ENCODE measurements at regions not wholly inside any gene's neighbourhood (a gene's known extent, or its start where the extent isn't known, plus 50 kb on each side); places are given as distances from the start of the nearest gene placed in this dataset.

- ChIA-PET CTCF (no interaction called here), POLR2A (no interaction called here)
- no peaks in the 10 kb centered on the region for H3K9me3 ChIP-seq (ENCODE audit: control insufficient read depth in 1 of 2, insufficient read depth in 1 of 2, low read length in 2 of 2)
- Mint-ChIP-seq H3K4me1 (ENCODE audit: low read depth) (peaks cover 20% of the 10 kb centered on the region), H3K4me3 (no peak overlapping the region), H3K9me3 (no peaks in the 10 kb centered on the region), H3K36me3 (ENCODE audit: low read depth) (no peaks in the 10 kb centered on the region), H3K27ac (no peak overlapping the region), H3K27me3 (no peaks in the 10 kb centered on the region)
- H3K27me3 ChIP-seq (ENCODE audit: control insufficient read depth in 1 of 2, insufficient read depth in 2 of 2, low read length in 2 of 2), result no peaks in the 10 kb centered on the region
- no peaks in the 10 kb centered on the region for H3K4me1 ChIP-seq (ENCODE audit: insufficient read depth, low read length)
- no peak overlapping the region for H3K4me3 ChIP-seq (ENCODE audit: low read length)
- intact Hi-C loops (cut with DNase I, micrococcal nuclease), result no loop called here
- TF ChIP-seq CTCF (IDR thresholded peaks at IDR 0.05), result no peak
- ATAC-seq (ENCODE audit: poor library complexity) (no peak), DNase-seq (no peak)
- H3K36me3 ChIP-seq (ENCODE audit: insufficient read depth, low read length), result no peaks in the 10 kb centered on the region
- no peak overlapping the region for H3K27ac ChIP-seq (ENCODE audit: low read depth in 1 of 2, low read length in 2 of 2)
Observed at GRCh38 chr5:67549947-67550346, 353.3 kb upstream of the CD180 start.

DNA sequence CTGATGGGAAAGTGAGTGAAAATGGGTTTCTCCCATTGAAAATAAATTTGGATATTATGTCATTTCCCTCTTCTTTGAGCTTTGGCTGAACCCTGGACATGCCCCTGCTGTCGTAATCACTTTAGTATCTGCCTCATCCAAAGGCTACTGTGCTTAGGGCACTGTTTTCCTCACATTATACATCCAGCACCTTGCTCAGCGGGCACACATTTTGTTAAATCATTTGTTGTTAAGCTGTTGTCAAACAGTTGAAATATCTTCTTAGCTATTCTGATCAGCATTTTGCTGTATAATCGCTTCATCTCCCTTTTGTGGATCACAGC is 352.7 kb upstream of the CD180 start:
- H3K27ac Mint-ChIP-seq, result no peak overlapping the region
- H3K36me3 Mint-ChIP-seq (ENCODE audit: low read depth), result no peaks in the 10 kb centered on the region
- POLR2A ChIA-PET, result no interaction called here

DNA sequence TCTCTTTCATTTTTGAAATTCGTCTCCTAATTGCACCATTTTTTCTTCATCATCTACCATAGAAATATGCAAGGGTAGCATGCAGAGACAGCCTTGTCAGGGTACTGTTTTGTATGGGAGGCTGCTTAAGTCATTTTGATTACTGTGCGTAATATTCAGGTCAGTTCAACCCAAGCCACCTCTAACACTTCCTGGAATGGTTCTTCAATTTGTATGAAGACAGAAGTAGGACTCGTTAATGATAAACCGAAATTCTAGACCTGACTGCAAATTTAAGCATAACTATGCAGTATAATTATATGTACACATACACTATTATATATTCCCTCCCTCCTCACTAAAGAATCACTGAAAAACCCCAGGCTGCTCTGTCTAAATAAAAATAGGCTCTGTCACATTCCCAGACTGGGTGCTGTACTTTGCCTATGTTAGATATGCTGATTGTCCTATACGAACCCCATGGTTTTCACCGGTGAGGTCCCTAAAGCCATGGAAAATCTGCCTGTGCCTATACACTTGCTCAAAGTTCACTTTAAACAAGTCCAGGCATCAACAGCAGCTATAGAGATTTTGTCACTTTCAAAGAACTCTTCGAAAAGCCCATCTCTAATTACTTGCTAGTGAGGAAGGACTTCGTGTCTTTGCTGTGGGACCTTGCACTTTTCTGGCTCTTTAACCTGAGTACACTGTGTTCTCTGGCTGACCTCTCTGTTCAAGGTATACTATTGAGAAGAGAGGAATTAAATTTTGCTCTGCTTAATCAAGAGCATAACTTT is 352.1 kb upstream of the CD180 start:
- Histone ChIP-seq H3K9me3 (ENCODE audit: control insufficient read depth in 1 of 2, insufficient read depth in 1 of 2, low read length in 2 of 2) (no peaks in the 10 kb centered on the region), H3K36me3 (ENCODE audit: insufficient read depth, low read length) (no peaks in the 10 kb centered on the region), H3K27me3 (ENCODE audit: control insufficient read depth in 1 of 2, insufficient read depth in 2 of 2, low read length in 2 of 2) (no peaks in the 10 kb centered on the region), H3K27ac (ENCODE audit: low read depth in 1 of 2, low read length in 2 of 2) (no peak overlapping the region), H3K4me3 (ENCODE audit: low read length) (no peak overlapping the region), H3K4me1 (ENCODE audit: insufficient read depth, low read length) (no peaks in the 10 kb centered on the region)
- Mint-ChIP-seq H3K9me3 (no peaks in the 10 kb centered on the region), H3K27ac (no peak overlapping the region), H3K36me3 (ENCODE audit: low read depth) (no peaks in the 10 kb centered on the region), H3K27me3 (no peaks in the 10 kb centered on the region), H3K4me3 (no peak overlapping the region), H3K4me1 (ENCODE audit: low read depth) (peaks cover 20% of the 10 kb centered on the region)
- intact Hi-C loops (cut with DNase I, micrococcal nuclease), result no loop called here
- DNase-seq (no peak), ATAC-seq (ENCODE audit: poor library complexity) (no peak)
- ChIA-PET POLR2A (interaction anchor here (0.9 kb wide), 1 partner anchor 11 kb away, joined by 3 read pairs; no protein-coding TSS in a partner anchor), CTCF (no interaction called here)
- no peak for TF ChIP-seq CTCF (IDR thresholded peaks at IDR 0.05)

More for the DNA sequence above, 352.7 kb upstream of the CD180 start:
- Histone ChIP-seq H3K9me3 (ENCODE audit: control insufficient read depth in 1 of 2, insufficient read depth in 1 of 2, low read length in 2 of 2) (no peaks in the 10 kb centered on the region), H3K4me3 (ENCODE audit: low read length) (no peak overlapping the region), H3K27me3 (ENCODE audit: control insufficient read depth in 1 of 2, insufficient read depth in 2 of 2, low read length in 2 of 2) (no peaks in the 10 kb centered on the region), H3K4me1 (ENCODE audit: insufficient read depth, low read length) (no peaks in the 10 kb centered on the region), H3K36me3 (ENCODE audit: insufficient read depth, low read length) (no peaks in the 10 kb centered on the region), H3K27ac (ENCODE audit: low read depth in 1 of 2, low read length in 2 of 2) (no peak overlapping the region)
- H3K4me1 Mint-ChIP-seq (ENCODE audit: low read depth), result peaks cover 20% of the 10 kb centered on the region
- H3K9me3 Mint-ChIP-seq, result no peaks in the 10 kb centered on the region
- no peak for TF ChIP-seq CTCF (IDR thresholded peaks at IDR 0.05)
- no peak overlapping the region for H3K4me3 Mint-ChIP-seq
- ATAC-seq (ENCODE audit: poor library complexity), result no peak
- no peaks in the 10 kb centered on the region for H3K27me3 Mint-ChIP-seq
- no peak for DNase-seq
- CTCF ChIA-PET, result no interaction called here
- intact Hi-C loops (cut with DNase I, micrococcal nuclease), result no loop called here

Data from CD4-positive, alpha-beta T cell (primary cell).